ENCODE measurements at regions not wholly inside any gene's neighbourhood (a gene's known extent, or its start where the extent isn't known, plus 50 kb on each side); places are given as distances from the start of the nearest gene placed in this dataset.

DNA sequence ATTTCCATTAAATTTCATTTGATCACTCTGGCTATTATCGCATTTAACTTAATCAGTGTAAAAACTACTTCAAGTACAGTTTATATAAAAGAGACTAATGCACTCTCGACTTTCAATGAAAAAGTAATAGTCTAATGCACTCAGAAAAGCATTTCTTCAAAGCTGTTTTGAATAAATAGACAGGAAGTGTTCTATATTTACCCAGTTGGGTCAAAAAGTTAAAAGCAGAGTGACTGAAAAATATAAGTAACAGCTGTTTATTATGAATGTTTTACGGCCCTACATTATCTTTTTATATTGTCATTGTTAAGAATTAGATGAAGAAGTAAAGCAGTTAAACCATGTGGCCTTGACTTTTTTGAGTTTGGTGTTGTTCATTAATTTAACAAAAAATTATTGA is 391.8 kb downstream of the ZPLD1 start:
- 65 to 68% methylated on average over 3 of the region's 3 CpGs for WGBS, 2 donors
- no peak for DNase-seq
- Histone ChIP-seq H3K27me3 (no peaks in the 10 kb centered on the region), H3K27ac (no peak overlapping the region), H3K36me3 (replicated peaks in 1 of 2; ENCODE audit: insufficient read depth in 1 of 2, low read depth in 2 of 2) (no peaks in the 10 kb centered on the region), H3K4me1 (no peaks in the 10 kb centered on the region), H3K9me3 (no peaks in the 10 kb centered on the region), H3K4me3 (no peak overlapping the region)
- intact Hi-C loops (cut with DNase I), result no loop called here
- no peak for ATAC-seq
- TF ChIP-seq, protein P1, sequence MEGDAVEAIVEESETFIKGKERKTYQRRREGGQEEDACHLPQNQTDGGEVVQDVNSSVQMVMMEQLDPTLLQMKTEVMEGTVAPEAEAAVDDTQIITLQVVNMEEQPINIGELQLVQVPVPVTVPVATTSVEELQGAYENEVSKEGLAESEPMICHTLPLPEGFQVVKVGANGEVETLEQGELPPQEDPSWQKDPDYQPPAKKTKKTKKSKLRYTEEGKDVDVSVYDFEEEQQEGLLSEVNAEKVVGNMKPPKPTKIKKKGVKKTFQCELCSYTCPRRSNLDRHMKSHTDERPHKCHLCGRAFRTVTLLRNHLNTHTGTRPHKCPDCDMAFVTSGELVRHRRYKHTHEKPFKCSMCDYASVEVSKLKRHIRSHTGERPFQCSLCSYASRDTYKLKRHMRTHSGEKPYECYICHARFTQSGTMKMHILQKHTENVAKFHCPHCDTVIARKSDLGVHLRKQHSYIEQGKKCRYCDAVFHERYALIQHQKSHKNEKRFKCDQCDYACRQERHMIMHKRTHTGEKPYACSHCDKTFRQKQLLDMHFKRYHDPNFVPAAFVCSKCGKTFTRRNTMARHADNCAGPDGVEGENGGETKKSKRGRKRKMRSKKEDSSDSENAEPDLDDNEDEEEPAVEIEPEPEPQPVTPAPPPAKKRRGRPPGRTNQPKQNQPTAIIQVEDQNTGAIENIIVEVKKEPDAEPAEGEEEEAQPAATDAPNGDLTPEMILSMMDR (IDR thresholded peaks at IDR 0.05), result no peak
- no peak for TF ChIP-seq POLR2A (IDR thresholded peaks at IDR 0.05)

DNA sequence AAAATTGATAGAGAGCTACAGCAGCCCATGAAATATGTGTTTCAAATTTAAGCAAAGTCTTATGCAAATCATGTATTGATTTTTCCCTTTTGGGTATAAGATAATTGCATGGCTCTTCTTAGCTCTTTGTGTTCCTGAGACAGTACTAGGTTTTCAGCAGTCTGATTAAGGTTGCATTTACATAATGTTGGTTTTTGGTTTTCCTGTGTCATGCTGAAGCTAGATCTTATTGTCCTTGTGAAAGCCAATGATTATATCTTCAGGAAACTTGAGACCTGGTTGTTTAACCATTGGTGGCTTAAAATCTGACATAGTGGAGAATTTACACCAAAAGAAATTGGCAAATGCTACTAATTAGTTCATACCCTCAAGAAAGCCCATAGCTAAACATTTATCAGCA is 392.6 kb downstream of the ZPLD1 start:
- Histone ChIP-seq H3K4me1 (no peaks in the 10 kb centered on the region), H3K27me3 (no peaks in the 10 kb centered on the region), H3K9me3 (no peaks in the 10 kb centered on the region), H3K27ac (no peak overlapping the region), H3K36me3 (replicated peaks in 1 of 2; ENCODE audit: insufficient read depth in 1 of 2, low read depth in 2 of 2) (no peaks in the 10 kb centered on the region), H3K4me3 (no peak overlapping the region)
- TF ChIP-seq, protein P1 (IDR thresholded peaks at IDR 0.05), result no peak
- no peak for TF ChIP-seq POLR2A (IDR thresholded peaks at IDR 0.05)
- intact Hi-C loops (cut with DNase I), result no loop called here
- ATAC-seq (no peak), DNase-seq (no peak)

DNA sequence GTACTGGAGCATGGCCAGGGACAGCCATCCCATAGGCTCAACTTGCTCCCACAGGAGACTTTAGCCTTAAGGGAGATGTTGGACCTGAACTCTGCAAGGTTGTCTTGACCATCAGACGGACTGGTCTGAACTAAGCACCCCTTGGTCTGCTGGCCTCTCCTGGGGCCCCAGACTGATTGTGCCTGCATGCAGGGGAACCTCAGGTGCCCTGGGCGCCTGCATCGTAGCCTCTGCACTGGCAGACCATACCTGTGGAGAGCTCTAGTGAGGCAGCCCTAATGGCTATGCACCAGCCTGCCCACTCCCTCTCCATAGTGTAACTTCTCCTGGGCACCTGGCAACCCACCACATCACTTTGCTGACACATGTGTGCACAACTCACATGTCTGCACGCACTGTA is 395.6 kb downstream of the ZPLD1 start:
- DNase-seq (no peak), ATAC-seq (no peak)
- no peaks in the 10 kb centered on the region for H3K4me1 ChIP-seq
- no peaks in the 10 kb centered on the region for H3K9me3 ChIP-seq
- H3K27ac ChIP-seq, result no peak overlapping the region
- no peaks in the 10 kb centered on the region for H3K27me3 ChIP-seq
- TF ChIP-seq POLR2A (IDR thresholded peaks at IDR 0.05), result no peak
- TF ChIP-seq, protein P1 (IDR thresholded peaks at IDR 0.05), result no peak
- WGBS, 2 donors, result 75 to 86% methylated on average over 4 of the region's 4 CpGs
- no peaks in the 10 kb centered on the region for H3K36me3 ChIP-seq (replicated peaks in 1 of 2; ENCODE audit: insufficient read depth in 1 of 2, low read depth in 2 of 2)
- intact Hi-C loops (cut with DNase I), result no loop called here
- no peak overlapping the region for H3K4me3 ChIP-seq

DNA sequence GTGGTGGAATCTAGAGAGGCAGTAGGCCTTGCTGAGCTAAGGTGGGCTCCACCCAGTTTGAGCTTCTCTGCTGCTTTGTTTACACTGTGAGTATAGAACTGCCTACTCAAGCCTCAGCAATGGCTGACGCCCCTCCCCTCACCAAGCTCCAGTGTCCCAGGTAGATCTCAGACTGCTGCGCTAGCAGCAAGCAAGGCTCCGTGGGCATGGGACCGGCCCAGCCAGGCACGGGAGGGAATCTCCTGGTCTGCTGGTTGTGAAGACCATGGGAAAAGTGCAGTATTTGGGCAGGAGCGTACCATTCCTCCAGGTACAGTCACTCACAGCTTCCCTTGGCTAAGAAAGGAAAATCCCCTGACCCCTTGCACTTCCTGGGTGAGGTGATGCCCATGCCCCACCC is 407.1 kb downstream of the ZPLD1 start:
- no peak for DNase-seq
- no peaks in the 10 kb centered on the region for H3K9me3 ChIP-seq
- no peak overlapping the region for H3K27ac ChIP-seq
- TF ChIP-seq POLR2A (IDR thresholded peaks at IDR 0.05), result no peak
- TF ChIP-seq, protein P1 (IDR thresholded peaks at IDR 0.05), result no peak
- WGBS, 2 donors, result 0 to 65% methylated on average over 1 to 6 of the region's 6 CpGs
- no peaks in the 10 kb centered on the region for H3K36me3 ChIP-seq (replicated peaks in 1 of 2; ENCODE audit: insufficient read depth in 1 of 2, low read depth in 2 of 2)
- H3K4me1 ChIP-seq, result no peaks in the 10 kb centered on the region
- ATAC-seq, result no peak
- H3K4me3 ChIP-seq, result no peak overlapping the region
- intact Hi-C loops (cut with DNase I), result no loop called here
- no peaks in the 10 kb centered on the region for H3K27me3 ChIP-seq

DNA sequence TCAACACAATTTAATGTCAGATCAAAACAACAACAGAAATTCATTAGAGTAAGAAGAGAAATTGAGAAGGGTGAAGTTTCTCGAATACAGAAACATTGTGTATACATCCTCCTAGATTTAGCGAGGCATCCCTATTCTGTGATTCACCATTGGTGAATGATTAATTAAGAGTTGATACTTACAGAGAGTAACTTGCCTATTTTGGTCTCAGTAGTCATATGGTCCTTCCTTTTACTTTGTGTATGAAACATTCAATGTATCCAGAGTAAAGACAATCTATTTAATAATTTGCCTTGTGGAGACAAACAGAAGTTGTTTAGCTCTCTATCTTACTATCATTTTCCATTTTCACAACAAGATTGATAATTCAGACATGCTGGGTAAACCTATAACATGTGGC is 432.0 kb downstream of the ZPLD1 start:
- WGBS, 2 donors, result 77 to 82% methylated on average over 2 of the region's 2 CpGs
- no peak overlapping the region for H3K4me3 ChIP-seq
- H3K27me3 ChIP-seq, result no peaks in the 10 kb centered on the region
- no peak for TF ChIP-seq POLR2A (IDR thresholded peaks at IDR 0.05)
- TF ChIP-seq, protein P1 (IDR thresholded peaks at IDR 0.05), result no peak
- DNase-seq, result no peak
- no peak overlapping the region for H3K27ac ChIP-seq
- intact Hi-C loops (cut with DNase I), result no loop called here
- no peak for ATAC-seq
- H3K4me1 ChIP-seq, result no peaks in the 10 kb centered on the region
- H3K9me3 ChIP-seq, result no peaks in the 10 kb centered on the region
- no peaks in the 10 kb centered on the region for H3K36me3 ChIP-seq (replicated peaks in 1 of 2; ENCODE audit: insufficient read depth in 1 of 2, low read depth in 2 of 2)

Data from body of pancreas (tissue), 4 donors.